HG03159 (cell line): ENCODE measurements at regions not wholly inside any gene's neighbourhood (a gene's known extent, or its start where the extent isn't known, plus 50 kb on each side); places are given as distances from the start of the nearest gene placed in this dataset.

ENCODE experiments used
- ATAC-seq: cut with Tn5 transposase; IDR thresholded peaks from one replicate; pipeline ENCODE4 v1.9.1; 2021; ENCODE audit warnings: mild to moderate bottlenecking, moderate library complexity; ENCODE audit not compliant: unreplicated experiment

GRCh38 chr12:42774238-42774637 is 184.7 kb upstream of the PRICKLE1 start:
- ATAC-seq: no peak

GRCh38 chr12:42770261-42770660 is 180.7 kb upstream of the PRICKLE1 start:
- no peak for ATAC-seq

- ATAC-seq: no peak
Measured at GRCh38 chr12:42769455-42769854, 179.9 kb upstream of the PRICKLE1 start.

GRCh38 chr12:42767998-42768397 is 178.5 kb upstream of the PRICKLE1 start:
- ATAC-seq: no peak

- no peak for ATAC-seq
Measured at GRCh38 chr12:42767326-42767954, 177.9 kb upstream of the PRICKLE1 start.

GRCh38 chr12:42766754-42767153 is 177.2 kb upstream of the PRICKLE1 start:
- no peak for ATAC-seq

- ATAC-seq: no peak
Measured at GRCh38 chr12:42766026-42766425, 176.5 kb upstream of the PRICKLE1 start.

GRCh38 chr12:42763682-42764081 is 174.1 kb upstream of the PRICKLE1 start:
- no peak for ATAC-seq

- no peak for ATAC-seq
Measured at GRCh38 chr12:42762395-42762925, 172.9 kb upstream of the PRICKLE1 start.

GRCh38 chr12:42761601-42762350 is 172.2 kb upstream of the PRICKLE1 start:
- ATAC-seq: no peak

- no peak for ATAC-seq
Measured at GRCh38 chr12:42761086-42761485, 171.5 kb upstream of the PRICKLE1 start.

- no peak for ATAC-seq
Measured at GRCh38 chr12:42760550-42760949, 171.0 kb upstream of the PRICKLE1 start.

GRCh38 chr12:42759622-42760273 is 170.2 kb upstream of the PRICKLE1 start:
- ATAC-seq: no peak

- no peak for ATAC-seq
Measured at GRCh38 chr12:42758806-42759205, 169.3 kb upstream of the PRICKLE1 start.

- ATAC-seq: no peak
Measured at GRCh38 chr12:42757624-42758119, 168.1 kb upstream of the PRICKLE1 start.

- ATAC-seq: no peak
Measured at GRCh38 chr12:42756841-42757623, 167.5 kb upstream of the PRICKLE1 start.

- no peak for ATAC-seq
Measured at GRCh38 chr12:42750356-42750755, 160.8 kb upstream of the PRICKLE1 start.

GRCh38 chr12:42749239-42749638 is 159.7 kb upstream of the PRICKLE1 start:
- ATAC-seq: no peak

GRCh38 chr12:42744539-42745182 is 155.1 kb upstream of the PRICKLE1 start:
- ATAC-seq: no peak

GRCh38 chr12:42742716-42743115 is 153.2 kb upstream of the PRICKLE1 start:
- no peak for ATAC-seq
